ENCODE measurements at regions not wholly inside any gene's neighbourhood (a gene's known extent, or its start where the extent isn't known, plus 50 kb on each side); places are given as distances from the start of the nearest gene placed in this dataset.

GRCh38 chr5:57857696-57858095 is 375.1 kb upstream of the ACTBL2 start:
- no peak for TF ChIP-seq CTCF (IDR thresholded peaks at IDR 0.05)

GRCh38 chr5:57855831-57856230 is 373.2 kb upstream of the ACTBL2 start:
- TF ChIP-seq CTCF (IDR thresholded peaks at IDR 0.05): no peak

GRCh38 chr5:57853929-57854697 is 371.5 kb upstream of the ACTBL2 start:
- no peak for TF ChIP-seq CTCF (IDR thresholded peaks at IDR 0.05)

GRCh38 chr5:57850109-57850508 is 367.5 kb upstream of the ACTBL2 start:
- TF ChIP-seq CTCF (IDR thresholded peaks at IDR 0.05): no peak

- TF ChIP-seq CTCF (IDR thresholded peaks at IDR 0.05): no peak
Measured at GRCh38 chr5:57845025-57845424, 362.4 kb upstream of the ACTBL2 start.

GRCh38 chr5:57844410-57844809 is 361.8 kb upstream of the ACTBL2 start:
- TF ChIP-seq CTCF (IDR thresholded peaks at IDR 0.05): no peak

GRCh38 chr5:57843059-57843367 is 360.4 kb upstream of the ACTBL2 start:
- no peak for TF ChIP-seq CTCF (IDR thresholded peaks at IDR 0.05)
